GM19035 (cell line): ENCODE measurements at regions not wholly inside any gene's neighbourhood (a gene's known extent, or its start where the extent isn't known, plus 50 kb on each side); places are given as distances from the start of the nearest gene placed in this dataset.

ENCODE experiments used
- ATAC-seq: cut with Tn5 transposase; IDR thresholded peaks from one replicate; pipeline ENCODE4 v1.9.1; 2021; ENCODE audit not compliant: unreplicated experiment

- no peak for ATAC-seq
Observed at GRCh38 chr14:53473480-53473879, 320.4 kb upstream of the DDHD1 start.

GRCh38 chr14:53472306-53472705 is 319.2 kb upstream of the DDHD1 start:
- ATAC-seq = no peak

DNA sequence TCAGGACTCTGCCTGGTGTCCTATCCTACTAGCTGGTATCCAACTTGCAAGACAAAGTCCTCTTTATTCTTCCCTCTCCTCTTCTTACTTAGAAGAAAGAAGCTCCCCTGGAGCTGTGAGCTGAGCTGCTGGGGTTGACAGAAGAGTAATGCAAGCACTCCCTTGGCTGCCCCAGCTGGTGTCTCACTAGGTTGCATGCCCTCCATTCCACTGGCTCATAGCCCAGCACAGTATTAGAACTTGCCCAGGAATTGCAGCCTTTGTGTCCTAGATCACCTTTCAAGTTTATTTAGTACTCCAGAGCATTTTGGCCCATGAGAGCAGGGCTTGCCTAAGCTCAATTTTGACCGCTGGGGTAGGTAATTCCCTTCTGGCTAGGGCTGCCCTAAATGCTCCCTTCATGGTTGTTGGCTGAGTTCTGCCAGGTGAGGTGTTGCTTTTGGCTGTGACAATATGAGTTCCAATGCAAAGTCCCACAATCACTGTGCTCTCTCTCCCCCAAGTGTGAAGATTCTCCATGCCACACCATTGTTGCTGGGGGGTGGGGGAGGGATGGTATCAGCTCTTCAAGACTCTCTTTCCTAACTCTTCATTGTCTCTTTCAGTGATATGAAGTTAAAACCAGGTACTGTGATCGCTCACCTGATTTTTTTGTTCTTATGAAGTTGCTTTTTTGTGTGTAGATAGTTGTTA is 317.4 kb upstream of the DDHD1 start:
- no peak for ATAC-seq

- no peak for ATAC-seq
Observed at GRCh38 chr14:53468876-53469275, 315.8 kb upstream of the DDHD1 start.

- ATAC-seq = no peak
Observed at GRCh38 chr14:53464376-53464775, 311.3 kb upstream of the DDHD1 start.

GRCh38 chr14:53462931-53463778 is 310.0 kb upstream of the DDHD1 start:
- ATAC-seq = no peak

- ATAC-seq = no peak
Observed at GRCh38 chr14:53461858-53462257, 308.7 kb upstream of the DDHD1 start.

- no peak for ATAC-seq
Observed at GRCh38 chr14:53460544-53460943, 307.4 kb upstream of the DDHD1 start.

- no peak for ATAC-seq
Observed at GRCh38 chr14:53458368-53458814, 305.3 kb upstream of the DDHD1 start.

GRCh38 chr14:53456931-53457330 is 303.8 kb upstream of the DDHD1 start:
- ATAC-seq = no peak

- ATAC-seq = no peak
Observed at GRCh38 chr14:53452005-53452673, 299.0 kb upstream of the DDHD1 start.

DNA sequence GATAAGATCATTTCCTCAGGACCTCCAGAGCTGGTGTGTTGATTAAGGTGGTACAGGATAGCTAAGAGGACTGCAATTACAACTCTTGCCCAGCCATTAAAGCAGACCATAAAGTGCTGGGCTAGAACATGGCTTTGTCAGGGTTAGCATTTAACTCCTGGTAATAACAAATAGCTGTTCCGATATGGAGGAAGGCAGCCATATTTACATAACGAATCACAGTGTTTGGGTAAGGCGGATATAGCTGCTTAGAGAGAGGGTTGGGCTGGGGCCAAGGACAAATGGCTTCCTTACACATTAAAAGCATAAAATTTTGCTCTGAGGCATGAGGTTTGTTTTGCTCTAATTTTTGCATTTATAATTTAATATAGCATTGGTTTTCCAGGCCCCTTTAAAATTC is 297.7 kb upstream of the DDHD1 start:
- ATAC-seq = no peak

DNA sequence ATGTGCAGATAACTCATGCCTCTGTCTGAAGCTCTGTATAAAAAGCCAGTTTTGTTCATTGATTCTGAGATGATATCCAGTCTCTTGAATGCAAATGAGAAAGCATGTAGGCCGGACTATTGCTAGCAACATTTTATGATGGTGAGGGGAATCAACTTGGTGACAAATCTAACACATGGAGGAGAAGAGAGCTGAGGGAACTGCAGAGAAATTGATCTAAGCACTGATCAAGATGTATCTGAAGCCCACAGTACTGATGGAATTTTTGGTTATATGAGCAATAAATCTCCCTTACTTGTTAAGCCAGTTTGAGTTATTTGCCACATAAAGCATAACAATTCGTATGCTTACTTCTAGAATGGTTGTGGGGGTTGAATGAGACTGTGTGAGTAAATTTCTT is 295.6 kb upstream of the DDHD1 start:
- no peak for ATAC-seq

GRCh38 chr14:53444677-53445312 is 291.7 kb upstream of the DDHD1 start:
- ATAC-seq = no peak

DNA sequence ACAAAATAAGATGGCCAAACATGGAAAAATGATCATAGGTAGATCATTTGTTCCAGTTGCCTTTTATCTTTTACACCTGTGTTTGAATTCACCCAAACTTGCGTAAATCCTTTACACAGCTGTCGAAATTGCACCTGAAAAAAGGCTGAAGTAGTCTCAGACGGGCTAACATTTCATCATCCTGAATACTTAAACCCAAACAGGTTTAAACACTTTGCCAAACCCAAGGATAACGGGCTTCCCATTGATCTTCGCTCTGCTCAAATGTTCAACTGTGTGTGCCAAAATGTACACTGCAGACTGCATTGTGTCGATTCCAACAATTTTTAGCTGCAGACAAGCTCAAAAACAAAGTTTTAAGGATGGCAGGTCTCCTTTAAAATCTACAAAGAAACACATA is 288.7 kb upstream of the DDHD1 start:
- no peak for ATAC-seq

DNA sequence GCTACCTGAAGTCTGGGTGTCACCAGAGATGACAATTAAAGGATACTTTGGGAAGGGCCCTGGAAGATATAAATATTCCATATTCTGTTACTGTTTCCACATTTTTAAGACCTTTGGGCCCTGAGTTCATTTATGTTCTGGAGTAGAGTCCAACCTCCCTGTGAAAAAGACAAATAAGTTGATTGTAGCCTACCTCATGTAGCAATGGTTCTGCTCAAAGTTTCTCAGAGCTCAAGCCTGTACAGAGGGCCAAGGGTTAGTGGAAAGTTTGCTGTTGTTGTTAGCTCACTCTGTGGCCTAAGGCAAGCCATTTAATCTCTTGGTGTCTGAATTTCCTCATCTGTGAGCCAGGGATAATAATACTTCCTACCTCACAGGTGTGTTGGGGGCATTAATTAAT is 284.7 kb upstream of the DDHD1 start:
- ATAC-seq = no peak

DNA sequence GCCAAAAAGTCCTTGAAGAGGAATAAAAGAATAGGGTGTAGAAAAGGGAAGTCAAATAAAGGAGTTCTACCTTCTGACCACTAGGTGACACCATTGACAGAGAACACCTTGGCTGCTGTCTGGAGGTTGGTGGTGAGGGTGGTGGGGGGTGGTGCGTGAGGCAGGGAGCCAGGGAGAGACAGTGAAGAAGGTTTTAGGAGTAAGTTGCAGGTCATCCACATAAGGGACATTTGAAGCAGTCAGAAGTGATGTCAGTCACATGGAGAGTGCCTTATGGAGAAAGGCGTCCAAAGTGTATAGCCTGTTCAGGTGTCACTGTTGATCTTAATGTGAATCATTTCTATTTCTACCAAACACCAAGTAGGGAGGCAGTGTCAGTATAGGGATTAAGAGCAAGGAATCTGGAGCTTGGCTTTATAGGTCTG is 279.3 kb upstream of the DDHD1 start:
- ATAC-seq = peak; percentile 81

- ATAC-seq = no peak
Observed at GRCh38 chr14:53430870-53431269, 277.7 kb upstream of the DDHD1 start.

GRCh38 chr14:53412819-53413675 is 259.9 kb upstream of the DDHD1 start:
- no peak for ATAC-seq

- no peak for ATAC-seq
Observed at GRCh38 chr14:53411125-53411524, 258.0 kb upstream of the DDHD1 start.
